ENCODE measurements at regions not wholly inside any gene's neighbourhood (a gene's known extent, or its start where the extent isn't known, plus 50 kb on each side); places are given as distances from the start of the nearest gene placed in this dataset.
"Not testable (repeated sequence)": the region's sequence is repeated elsewhere in the genome, so short reads cannot be mapped to it uniquely, and the experiment has no call there.

DNA sequence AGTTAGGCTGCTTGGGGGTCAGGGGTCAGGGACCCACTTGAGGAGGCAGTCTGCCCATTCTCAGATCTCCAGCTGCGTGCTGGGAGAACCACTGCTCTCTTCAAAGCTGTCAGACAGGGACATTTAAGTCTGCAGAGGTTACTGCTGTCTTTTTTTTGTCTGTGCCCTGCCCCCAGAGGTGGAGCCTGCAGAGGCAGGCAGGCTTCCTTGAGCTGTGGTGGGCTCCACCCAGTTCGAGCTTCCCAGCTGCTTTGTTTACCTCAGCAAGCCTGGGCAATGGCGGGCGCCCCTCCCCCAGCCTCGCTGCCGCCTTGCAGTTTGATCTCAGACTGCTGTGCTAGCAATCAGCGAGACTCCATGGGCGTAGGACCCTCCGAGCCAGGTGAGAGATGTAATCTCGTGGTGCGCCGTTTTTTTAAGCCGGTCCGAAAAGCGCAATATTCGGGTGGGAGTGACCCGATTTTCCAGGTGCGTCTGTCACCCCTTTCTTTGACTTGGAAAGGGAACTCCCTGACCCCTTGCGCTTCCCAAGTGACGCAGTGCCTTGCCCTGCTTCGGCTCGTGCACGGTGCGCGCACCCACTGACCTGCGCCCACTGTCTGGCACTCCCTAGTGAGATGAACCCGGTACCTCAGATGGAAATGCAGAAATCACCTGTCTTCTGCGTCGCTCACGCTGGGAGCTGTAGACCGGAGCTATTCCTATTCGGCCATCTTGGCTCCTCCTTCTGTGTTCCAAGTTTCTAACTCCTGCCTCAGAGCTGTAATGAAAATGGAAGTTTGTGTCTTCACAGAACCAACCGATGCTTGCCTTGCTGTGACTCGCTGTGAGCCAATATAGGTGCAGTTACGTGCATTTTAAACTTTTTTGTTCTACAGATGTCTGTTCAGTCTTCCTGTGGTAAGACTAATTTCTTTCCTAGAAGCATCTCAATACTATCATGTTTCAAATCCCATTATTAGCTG lies 156.8 kb upstream of the RPS23 start:
- not testable (repeated sequence) for TF ChIP-seq EZH2, EZH2phosphoT487 (IDR thresholded peaks at IDR 0.05)
- TF ChIP-seq, protein P1, sequence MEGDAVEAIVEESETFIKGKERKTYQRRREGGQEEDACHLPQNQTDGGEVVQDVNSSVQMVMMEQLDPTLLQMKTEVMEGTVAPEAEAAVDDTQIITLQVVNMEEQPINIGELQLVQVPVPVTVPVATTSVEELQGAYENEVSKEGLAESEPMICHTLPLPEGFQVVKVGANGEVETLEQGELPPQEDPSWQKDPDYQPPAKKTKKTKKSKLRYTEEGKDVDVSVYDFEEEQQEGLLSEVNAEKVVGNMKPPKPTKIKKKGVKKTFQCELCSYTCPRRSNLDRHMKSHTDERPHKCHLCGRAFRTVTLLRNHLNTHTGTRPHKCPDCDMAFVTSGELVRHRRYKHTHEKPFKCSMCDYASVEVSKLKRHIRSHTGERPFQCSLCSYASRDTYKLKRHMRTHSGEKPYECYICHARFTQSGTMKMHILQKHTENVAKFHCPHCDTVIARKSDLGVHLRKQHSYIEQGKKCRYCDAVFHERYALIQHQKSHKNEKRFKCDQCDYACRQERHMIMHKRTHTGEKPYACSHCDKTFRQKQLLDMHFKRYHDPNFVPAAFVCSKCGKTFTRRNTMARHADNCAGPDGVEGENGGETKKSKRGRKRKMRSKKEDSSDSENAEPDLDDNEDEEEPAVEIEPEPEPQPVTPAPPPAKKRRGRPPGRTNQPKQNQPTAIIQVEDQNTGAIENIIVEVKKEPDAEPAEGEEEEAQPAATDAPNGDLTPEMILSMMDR (IDR thresholded peaks at IDR 0.05), result not testable (repeated sequence)
